ENCODE measurements at regions not wholly inside any gene's neighbourhood (a gene's known extent, or its start where the extent isn't known, plus 50 kb on each side); places are given as distances from the start of the nearest gene placed in this dataset.

- H3K9ac ChIP-seq (replicated peaks in 1 of 4; ENCODE audit: extremely low read depth in 1 of 4, low read depth in 3 of 4, low read length in 3 of 4): no peak overlapping the region
- no peaks in the 10 kb centered on the region for H3K36me3 ChIP-seq (ENCODE audit: control insufficient read depth in 2 of 4, insufficient read depth in 4 of 4, low read length in 3 of 4)
- H3K4ac ChIP-seq (replicated peaks; ENCODE audit: insufficient read length, low read depth, low read length): no peak overlapping the region
- H3K23ac ChIP-seq (ENCODE audit: insufficient read length): no peak overlapping the region
- no peak overlapping the region for H4K91ac ChIP-seq (replicated peaks; ENCODE audit: insufficient read length, low read length)
- no peak overlapping the region for H2BK20ac ChIP-seq (ENCODE audit: low read length)
- H3K14ac ChIP-seq (ENCODE audit: insufficient read length): no peak overlapping the region
- no peak for TF ChIP-seq TAF1 (IDR thresholded peaks at IDR 0.05; ENCODE audit: low read depth, low read length)
- no peak for TF ChIP-seq SAP30 (IDR thresholded peaks at IDR 0.05; ENCODE audit: insufficient read depth, insufficient replicate concordance, low read length)
- TF ChIP-seq RNF2 (IDR thresholded peaks at IDR 0.05; ENCODE audit: borderline replicate concordance, low read depth, low read length, missing control alignments, poor library complexity, severe bottlenecking): no peak
- no peak overlapping the region for H2AFZ ChIP-seq (ENCODE audit: low read length)
- ChIA-PET POLR2A (ENCODE audit: partially characterized antibody) (no interaction called here), CTCF (ENCODE audit: partially characterized antibody) (interaction anchor here (0.6 to 1.2 kb wide), 2 partner anchors 26 to 42 kb away, joined by 3 read pairs; no protein-coding TSS in a partner anchor)
- FAIRE-seq (no peak), DNase-seq (ENCODE audit: low read depth in 1 of 2, low spot score in 2 of 2) (no peak)
- no peak overlapping the region for H3K56ac ChIP-seq (replicated peaks; ENCODE audit: insufficient read length, low read depth, low read length)
- H3K23me2 ChIP-seq (ENCODE audit: low read depth, low read length): no peaks in the 10 kb centered on the region
- H2AK5ac ChIP-seq (ENCODE audit: low read depth, low read length): no peak overlapping the region
- H2BK15ac ChIP-seq (ENCODE audit: low read length): no peak overlapping the region
- H3K18ac ChIP-seq (ENCODE audit: extremely low read depth, low read length): no peak overlapping the region
- WGBS, 2 experiments (ENCODE audit: extremely low coverage in 1 of 2, insufficient coverage in 1 of 2, insufficient read length in 1 of 2, insufficient replicate concordance in 2 of 2, low coverage in 1 of 2, low lambda C conversion rate in 2 of 2, missing lambda C conversion rate in 1 of 2): 87% methylated on average over 4 of the region's 4 CpGs; no CpG with 5 or more reads in 1 of the 2 experiments
- no peak overlapping the region for H2BK120ac ChIP-seq (replicated peaks; ENCODE audit: low read depth, low read length)
- no peaks in the 10 kb centered on the region for H4K20me1 ChIP-seq (replicated peaks in 1 of 2; ENCODE audit: control insufficient read depth in 1 of 2, insufficient read depth in 2 of 2, low read length in 2 of 2)
- H3K9me3 ChIP-seq (ENCODE audit: insufficient read depth in 2 of 2, low read depth in 1 of 2, low read length in 1 of 2): no peaks in the 10 kb centered on the region
- no peak overlapping the region for H3K4me3 ChIP-seq (ENCODE audit: extremely low read depth in 1 of 4, insufficient read depth in 2 of 4, low read depth in 3 of 4, low read length in 4 of 4)
- H2BK5ac ChIP-seq (ENCODE audit: low read depth, low read length): no peak overlapping the region
- H3K79me2 ChIP-seq (ENCODE audit: control insufficient read depth in 1 of 2, insufficient read depth in 2 of 2, low read length in 2 of 2): no peaks in the 10 kb centered on the region
- no peak overlapping the region for H2BK12ac ChIP-seq (ENCODE audit: low read depth, low read length)
- H4K5ac ChIP-seq (ENCODE audit: insufficient read length, low read depth, low read length): no peak overlapping the region
- no peaks in the 10 kb centered on the region for H3K79me1 ChIP-seq (ENCODE audit: low read depth, low read length)
- H3K27ac ChIP-seq (ENCODE audit: low read depth, low read length): no peak overlapping the region
- H3K4me2 ChIP-seq (ENCODE audit: insufficient read depth in 1 of 2, low read depth in 2 of 2, low read length in 2 of 2): no peak overlapping the region
- peaks cover 0 to 5% (median 0%) of the 10 kb centered on the region in 4 experiments; a peak in 2 of 7 replicates for H3K4me1 ChIP-seq (replicated peaks in 1 of 4; ENCODE audit: control insufficient read depth in 3 of 4, insufficient read depth in 4 of 4, low read length in 3 of 4)
- H4K8ac ChIP-seq (ENCODE audit: extremely low read depth, insufficient read depth, low read length): no peak overlapping the region
- no peaks in the 10 kb centered on the region for H3K27me3 ChIP-seq (replicated peaks in 1 of 4; ENCODE audit: control insufficient read depth in 3 of 4, extremely low read depth in 1 of 4, insufficient read depth in 3 of 4, low read length in 3 of 4)
Measured at GRCh38 chr3:73257186-73257585, 195.7 kb downstream of the EBLN2 start.
